NCI-H1105 (cell line): ENCODE measurements at regions not wholly inside any gene's neighbourhood (a gene's known extent, or its start where the extent isn't known, plus 50 kb on each side); places are given as distances from the start of the nearest gene placed in this dataset.
"Not testable (repeated sequence)": the region's sequence is repeated elsewhere in the genome, so short reads cannot be mapped to it uniquely, and the experiment has no call there.

Experiments
- DNase-seq: peaks from one replicate; lab custom pipeline; 2025; lab: John Stamatoyannopoulos, UW

DNA sequence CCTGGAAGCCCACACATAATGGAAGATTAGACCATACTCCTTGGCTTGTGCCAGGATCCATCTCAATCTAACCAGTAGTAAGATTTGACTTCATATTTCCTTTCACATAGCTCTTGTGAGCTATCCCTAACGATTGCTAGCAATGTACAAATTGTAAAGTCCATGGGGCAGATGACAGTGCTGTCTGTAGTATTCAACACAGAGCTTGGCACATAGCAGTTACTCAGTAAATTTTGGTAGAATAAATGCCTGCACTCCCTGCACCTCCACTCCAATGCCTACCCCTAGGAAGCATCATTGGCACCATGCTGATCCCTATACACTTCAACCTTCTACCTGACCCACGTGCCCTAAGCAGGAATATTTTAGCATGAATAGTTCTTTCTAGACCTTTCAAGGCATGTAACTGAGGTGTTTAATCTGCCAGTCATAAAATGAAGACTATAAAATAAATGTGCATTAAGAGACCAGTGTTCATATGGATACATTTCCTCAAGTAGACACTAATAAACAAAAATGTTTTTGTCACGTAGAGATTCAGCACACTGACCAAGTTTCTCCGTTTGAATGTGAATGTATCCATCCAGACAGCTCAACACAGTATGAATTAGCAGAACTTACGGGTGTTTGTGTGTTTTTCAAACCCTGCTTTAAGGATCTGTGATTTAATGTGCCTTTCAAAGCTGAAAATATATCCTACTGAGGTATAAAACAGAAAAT, 98.8 kb downstream of the BMP4 start:
- no peak for DNase-seq

DNA sequence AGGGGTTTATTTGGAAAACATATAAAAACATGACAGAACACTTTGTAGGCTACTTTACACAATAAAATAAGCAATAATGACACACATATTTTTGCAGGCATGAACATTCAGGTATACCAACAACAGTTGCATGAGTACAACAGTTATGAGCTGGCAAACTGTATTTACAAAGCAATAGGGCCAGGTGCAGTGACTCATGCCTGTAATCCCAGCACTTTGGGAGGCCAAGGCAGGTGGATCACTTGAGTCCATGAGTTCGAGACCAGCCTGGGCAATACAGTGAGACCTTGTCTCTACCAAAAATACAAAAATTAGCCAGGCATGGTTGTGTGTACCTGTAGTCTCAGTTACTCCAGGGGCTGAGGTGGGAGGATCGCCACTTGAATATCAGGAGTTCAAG, 101.1 kb downstream of the BMP4 start:
- DNase-seq, result no peak

DNA sequence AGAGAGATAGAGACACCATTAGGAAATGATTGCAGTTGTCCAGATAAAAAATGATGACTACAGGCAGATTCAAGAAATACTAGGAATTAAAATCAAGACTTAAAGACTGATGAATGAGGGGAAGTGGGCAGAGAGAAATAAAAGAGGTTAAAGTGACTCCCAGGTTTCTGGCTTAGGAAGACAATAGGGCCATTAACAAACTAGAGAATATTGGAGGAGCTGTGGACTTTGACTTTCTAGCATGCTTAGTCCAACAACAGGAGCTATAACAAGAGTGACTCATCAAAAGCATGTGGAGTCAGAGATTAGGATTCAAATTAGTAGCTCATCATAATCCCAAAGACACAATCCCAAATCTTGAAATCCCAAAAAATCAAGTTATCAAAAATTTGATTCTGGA, 101.5 kb downstream of the BMP4 start:
- no peak for DNase-seq

DNA sequence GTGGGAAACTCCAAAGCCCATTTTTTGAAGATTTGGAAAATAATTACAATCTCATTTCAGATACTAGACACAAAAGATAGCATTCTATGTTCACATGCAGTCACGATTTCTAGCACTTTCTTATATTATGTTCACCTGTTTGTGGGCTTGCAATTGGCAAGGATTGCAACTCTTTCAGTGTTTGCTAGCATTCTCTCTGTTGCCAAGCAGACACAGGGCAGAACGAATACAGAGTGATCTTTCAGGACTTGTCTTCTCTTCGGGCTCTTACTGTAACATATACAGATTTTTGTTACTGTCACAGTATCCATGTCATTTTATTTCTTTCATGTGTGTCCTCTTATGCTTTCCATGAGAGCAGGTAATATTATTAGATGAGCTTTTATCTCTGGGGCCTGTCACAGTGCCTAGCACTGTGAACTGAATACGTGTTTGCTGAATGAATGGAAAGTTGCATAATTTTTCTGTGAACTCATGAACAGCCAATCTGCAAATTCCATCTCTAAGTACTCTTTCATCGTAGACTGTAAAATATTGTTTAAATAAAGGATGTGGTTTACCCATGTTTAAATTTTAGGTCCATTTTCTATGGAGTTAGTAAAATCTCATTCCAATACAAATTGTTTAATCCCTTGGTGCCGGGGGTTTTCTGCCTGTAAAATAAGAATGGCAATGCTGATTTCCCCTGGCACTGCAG, 105.1 kb downstream of the BMP4 start:
- no peak for DNase-seq

DNA sequence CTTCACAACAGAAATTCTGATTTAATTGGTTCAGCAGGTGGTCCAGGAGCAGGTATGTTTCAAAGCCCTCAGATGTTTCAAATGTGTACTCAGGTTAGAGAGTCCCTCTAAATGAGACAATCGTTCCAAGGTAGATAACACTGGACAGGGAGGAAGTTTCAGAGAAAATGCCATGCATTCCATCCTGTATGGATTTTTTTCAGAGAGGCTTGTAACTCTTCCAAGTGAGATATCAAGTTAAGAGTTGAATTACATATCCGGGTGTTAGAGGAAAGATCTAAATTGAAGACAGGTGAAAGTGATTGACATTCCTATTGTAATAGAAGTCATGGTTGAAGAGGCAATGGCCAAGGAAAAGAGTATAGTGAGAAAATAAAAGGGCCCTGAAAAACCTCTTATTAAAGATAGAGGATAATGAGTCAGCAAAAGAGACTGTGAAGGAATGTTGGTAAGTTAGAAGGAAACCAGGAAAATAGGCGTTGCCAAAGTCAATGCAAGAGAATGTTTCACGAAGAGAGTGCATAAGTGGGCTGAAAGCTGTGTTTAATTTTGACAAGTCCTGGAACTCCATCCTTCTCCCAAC, 105.8 kb downstream of the BMP4 start:
- no peak for DNase-seq

DNA sequence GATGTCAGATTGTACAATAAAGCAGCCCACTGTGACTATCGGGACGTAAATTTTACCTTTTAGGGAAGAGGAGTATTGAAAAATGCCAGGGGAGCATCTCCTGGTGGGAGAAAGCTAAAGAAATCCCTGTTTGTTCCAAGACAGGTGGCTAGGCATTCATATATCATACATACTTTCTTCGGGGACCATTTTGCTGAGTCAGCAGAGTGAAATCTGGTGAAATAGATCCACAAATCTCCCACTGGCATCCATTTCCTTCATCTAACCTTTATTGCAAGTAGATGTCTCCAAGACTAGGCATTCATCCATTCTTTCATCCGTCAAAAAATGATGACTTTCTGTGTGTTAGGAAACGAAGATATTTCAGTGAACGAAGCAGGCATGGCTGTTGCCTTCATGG, 107.1 kb downstream of the BMP4 start:
- DNase-seq, result no peak

DNA sequence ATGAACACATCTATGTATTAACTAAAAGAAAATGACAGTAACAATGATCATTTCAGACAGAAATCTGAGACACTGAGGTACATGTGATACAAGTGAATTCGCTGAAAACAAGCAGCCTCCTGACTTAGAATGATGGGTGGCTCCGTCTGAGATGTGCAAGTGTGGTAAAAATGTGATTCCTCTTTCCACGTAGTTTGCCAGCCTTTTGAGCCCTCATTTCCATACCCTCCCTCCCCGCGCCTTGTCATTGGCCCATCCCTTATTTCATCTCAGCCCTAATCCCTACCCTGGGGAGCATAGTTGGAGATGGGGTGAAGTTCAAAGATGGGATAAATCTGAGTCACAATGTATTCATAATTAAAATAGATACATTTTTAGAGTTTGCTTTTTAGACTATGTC, 107.8 kb downstream of the BMP4 start:
- DNase-seq, result no peak

DNA sequence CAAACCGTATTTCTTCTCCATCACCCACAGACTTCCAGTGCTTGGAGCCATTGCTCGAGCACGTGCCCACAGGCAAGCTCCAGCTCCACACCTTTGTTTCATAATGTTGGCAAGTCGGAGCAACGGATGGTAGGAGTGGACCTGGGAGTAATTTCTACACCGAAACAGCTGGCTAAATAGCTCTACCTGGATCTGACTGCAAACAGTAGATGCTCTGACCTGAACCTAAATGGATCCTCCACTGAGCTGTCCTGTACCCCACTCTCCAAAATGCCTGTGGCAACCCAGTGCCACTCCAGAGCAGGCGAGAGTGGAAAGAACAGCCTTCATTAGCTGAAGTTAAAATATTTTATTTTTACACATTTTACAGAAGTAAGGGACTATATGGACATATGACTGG, 108.7 kb downstream of the BMP4 start:
- DNase-seq, result no peak

DNA sequence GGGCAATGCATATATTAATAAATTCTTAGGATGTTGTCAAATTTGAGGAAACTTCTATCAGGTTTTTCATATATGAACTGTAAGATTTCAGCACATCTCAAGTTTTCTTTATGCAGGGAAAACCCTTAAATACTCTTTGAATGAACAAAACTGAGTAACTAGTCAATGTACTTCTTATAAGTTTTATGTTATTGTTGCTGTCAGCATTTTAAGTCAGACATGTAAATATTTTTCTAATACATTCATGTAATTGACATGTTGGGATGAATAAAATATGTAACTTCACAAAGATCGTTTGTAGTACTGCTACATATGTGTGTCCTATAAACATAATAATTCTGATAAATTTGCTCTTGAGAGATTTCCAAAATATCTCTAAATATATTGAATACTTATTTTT, 109.6 kb downstream of the BMP4 start:
- DNase-seq, result no peak

DNA sequence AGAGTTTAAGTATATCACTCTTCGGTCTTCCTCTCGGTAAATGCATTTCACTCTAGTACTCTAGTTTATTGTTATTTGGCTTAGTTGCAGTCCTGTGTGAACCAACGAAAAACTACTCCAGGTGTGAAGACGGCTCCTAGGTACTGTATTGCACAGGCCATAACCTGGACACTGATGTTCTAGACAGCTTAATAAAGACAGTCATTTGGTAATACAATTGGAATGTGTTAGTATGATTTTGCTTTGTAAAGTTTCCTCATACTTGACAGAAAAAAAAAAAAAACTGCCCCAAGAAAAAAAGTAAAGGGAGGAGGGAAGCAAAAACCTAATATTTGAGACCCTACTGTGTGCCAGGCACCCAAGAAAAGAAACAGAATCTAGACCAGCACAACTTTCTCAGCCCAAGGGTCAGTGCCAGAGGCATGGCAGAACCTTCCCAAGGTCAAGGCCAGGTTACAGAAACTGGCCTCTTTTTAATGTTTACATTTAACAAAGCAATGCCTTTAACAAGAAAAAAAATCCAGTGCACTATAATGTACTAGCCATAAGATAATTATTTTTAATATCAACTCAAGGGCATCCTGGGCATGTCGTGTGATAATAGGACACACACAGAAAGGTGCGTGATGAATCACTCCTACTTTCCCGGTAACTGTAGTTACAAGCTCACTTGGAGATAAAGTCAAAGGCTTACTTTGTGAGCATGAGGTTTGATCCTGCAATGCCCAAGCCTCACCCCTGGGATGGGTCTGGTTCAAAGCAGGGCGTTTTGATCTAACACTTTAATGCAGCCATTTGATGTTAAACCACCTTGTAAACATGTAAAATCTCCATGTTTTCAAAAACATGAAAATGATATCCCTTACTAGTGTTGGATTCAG, 110.6 kb downstream of the BMP4 start:
- no peak for DNase-seq

DNA sequence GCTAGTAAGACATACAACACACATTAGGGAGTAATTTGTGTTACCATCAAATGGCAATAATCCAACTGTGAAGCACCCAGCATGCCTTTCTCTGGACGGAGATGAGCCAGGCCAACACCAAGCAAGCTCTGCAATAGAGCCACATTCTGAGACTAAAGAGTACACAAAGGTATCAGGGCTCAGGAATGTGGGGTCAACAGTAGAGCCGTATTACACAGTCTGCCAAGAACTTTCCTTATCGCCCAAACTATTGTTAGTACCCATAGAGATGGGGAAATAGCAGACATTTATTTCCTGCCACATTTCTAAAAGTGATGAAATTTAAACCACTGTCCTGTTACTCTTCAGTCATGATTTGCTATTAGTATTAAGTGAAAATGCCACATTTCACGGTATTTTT, 113.7 kb downstream of the BMP4 start:
- no peak for DNase-seq

DNA sequence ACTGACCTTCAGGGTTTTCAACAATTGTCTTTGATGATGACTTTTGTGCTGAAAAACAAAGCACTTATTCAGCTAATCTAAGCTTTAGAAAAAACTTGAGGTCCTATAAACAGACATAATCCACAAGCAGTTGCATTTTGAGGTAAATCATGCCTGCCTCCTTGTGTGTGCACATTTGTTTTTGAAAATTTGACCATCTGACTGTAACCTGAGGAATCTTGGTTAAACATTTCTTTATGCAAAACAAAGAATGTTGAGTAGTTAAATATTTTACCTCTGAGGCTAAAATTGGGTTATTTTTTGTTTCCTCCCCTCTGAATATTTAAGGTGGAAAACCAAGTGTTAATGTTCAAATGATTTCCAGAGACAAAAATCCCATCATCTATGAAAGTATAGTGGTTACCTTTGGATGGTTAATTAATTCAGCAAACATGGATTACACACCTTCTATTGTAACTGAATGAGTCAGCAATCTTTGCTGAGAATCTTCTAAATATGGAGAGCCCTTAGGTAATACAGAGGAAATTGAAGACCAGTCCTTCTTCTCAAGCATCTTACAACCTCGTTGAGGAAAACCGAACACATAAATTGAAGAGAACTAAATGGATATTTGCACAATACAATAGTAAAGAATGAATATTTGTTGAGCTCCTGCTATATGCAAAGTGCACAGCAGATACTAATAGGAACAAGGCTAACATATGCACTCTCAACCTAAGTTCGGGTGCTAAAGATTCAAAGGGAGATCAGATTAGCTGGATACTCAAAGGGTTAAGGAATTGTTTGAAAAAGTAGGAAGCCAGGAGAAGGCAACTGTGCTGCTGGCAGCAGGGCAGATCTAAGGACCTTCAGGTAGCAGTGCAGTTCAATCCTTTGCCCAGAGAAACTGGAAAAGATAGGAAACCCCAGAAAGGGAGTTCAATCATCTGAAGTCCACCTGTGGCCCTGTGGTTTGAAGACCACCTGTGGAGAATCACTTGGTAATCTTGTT, 115.2 kb downstream of the BMP4 start:
- DNase-seq, result no peak

DNA sequence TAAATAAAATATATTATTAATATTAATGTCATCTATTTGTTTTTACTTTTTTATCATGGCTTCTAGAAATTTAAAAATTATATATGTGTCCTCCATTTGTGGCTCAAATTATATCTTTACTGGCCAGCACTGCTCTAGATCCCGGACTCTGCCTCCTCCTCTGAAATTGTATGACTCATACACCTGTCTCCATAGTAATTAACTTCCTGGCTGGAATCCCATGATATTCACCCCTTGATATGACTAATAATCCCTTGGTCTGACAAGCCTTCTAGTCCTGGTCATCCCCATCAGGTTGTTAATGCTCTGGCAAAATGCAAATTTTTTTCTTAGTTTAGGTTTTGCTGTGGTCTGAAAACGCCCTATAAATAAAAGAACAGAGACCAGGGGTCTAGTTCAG, 116.2 kb downstream of the BMP4 start:
- no peak for DNase-seq

DNA sequence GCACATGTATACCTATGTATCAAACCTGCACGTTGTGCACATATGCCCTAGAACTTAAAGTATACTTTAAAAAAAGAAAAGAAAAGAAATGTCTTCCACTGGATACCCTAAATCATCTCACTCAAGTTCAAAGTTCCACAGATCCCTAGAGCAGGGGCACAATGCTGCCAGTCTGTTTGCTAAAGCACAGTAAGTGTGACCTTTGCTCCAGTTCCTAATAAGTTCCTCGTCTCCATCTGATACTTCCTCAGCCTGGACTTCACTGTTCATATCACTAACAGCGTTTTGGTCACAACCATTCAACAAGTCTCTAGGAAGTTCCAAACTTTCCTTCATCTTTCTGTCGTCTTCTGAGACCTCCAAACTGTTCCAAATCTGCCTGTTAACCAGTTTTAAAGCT, 118.3 kb downstream of the BMP4 start:
- DNase-seq, result no peak

DNA sequence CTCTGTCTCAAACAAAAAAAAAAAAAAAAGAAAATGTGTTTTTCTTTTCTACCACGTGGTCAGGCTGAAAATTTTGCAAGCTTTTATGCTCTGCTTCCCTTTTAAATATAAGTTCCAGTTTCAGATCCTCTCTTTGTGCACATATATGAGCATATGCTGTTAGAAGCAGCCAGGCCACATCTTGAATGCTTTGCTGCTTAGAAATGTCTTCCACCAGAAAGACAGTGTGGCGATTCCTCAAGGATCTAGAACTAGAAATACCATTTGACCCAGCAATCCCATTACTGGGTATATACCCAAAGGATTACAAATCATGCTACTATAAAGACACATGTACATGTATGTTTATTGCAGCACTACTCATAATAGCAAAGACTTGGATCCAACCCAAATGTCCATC, 119.0 kb downstream of the BMP4 start:
- not testable (repeated sequence) for DNase-seq

DNA sequence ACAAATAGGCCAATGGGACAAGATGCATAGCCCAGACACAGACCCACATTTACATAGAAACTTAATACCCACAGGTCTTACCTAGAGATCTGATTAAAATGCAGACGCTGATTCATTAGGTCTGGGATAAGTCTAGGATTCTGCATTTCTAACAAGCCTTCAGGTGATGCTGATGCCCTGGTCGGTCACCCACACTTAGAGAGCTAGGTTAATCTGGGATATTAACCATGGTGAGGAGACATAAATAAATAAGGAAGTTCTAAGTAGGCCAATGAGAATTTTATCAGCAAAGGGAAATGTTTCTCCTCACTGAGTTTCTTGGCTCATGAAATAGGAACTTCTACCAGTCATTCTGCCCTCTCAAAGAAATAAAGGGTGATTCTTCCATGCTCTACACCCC, 120.1 kb downstream of the BMP4 start:
- DNase-seq, result no peak

DNA sequence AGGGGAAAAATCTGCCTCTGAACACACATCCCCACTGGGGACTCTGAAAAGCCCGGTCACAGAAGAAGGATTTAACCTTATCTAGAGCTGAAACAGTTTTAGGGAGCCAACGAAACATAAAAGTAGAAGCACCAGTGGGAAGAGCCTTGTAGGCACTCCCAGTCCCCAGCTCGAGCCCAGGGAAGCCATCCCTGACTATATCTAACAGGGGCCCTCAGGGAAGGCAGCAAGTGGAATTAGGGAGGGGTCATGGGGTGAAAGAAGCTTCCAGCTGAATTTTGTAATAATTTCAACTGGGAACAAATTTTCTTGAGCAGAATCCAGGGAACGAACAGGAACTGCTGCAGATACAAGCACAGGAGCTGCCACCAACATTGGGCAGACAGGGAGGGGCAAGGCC, 127.8 kb downstream of the BMP4 start:
- DNase-seq, result no peak

DNA sequence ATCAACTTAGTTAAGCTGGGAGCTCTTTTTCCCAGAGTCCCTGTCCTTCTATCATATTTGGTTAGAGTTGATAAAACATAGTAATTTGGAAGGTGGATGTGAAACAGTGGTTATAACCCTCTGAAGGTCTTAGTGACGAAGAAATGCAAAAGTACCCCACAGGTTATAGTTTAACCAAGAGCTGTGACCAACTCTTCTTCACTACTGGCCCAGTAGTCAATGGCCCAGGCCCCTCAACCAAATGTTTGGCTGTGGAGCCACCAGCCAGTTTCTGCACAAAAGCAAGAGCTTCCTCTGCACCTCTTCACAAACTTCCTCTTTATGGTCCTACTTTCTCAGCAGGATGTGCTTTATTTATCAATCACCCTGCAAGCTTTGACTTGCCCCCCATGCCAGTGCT, 132.6 kb downstream of the BMP4 start:
- no peak for DNase-seq

DNA sequence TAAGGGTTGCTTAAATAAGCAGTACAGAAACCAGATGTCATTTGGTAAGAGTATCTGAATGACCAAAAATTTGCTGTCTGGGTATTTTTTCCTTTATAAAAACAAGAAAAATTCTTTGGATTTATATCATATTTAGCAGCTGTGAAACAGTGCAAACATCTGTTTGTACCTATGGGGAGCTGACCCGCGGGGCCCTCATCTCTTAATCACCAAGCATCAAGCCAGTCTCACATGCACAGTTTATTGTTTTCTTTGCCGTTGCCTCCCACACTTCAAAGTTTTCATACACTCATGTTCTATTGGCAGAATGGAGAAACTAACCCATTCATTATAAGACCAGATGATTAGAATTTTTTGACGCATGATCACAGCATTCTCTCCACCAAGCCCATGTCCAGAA, 142.2 kb downstream of the BMP4 start:
- DNase-seq, result no peak

DNA sequence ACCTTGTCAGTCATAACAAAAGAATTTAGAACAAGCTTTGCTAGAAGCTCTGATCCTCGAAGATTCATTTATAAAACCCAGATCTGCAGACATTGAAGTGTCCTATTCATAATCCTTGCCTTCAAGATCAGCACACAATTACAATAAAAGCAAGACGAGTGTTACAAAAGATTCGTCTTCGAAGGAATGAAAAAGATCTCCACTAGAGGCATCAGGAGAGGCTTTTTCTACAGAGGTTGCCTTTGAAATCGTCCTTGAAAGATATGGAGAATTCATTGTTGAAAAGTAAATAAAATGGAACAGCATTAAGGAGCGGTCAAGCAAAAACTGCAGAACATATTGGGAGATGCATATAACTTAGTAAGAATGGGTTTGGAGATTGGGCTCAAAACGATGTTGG, 146.4 kb downstream of the BMP4 start:
- DNase-seq, result no peak

DNA sequence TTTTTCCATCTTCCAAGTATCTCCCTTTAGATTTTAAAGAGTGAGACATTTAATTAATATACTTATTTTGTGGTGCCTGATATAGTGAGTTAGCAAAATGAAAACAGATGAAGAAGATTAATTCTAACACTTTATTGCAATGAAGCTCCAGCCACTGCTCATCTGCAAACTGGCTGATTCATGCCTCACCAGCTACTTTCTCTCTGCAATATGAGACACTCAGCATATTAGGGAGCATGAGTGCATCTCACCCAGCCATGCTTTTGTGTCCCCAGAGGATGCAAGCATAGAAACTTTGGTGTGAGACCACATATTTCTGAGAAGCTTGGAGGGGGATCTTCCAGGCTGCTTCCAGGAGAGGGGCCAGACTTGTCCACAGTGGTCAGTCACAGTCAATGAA, 148.6 kb downstream of the BMP4 start:
- no peak for DNase-seq
